ENCODE measurements at regions not wholly inside any gene's neighbourhood (a gene's known extent, or its start where the extent isn't known, plus 50 kb on each side); places are given as distances from the start of the nearest gene placed in this dataset.

- TF ChIP-seq CTCF (IDR thresholded peaks at IDR 0.05) = no peak
- no peak for TF ChIP-seq POLR2A (IDR thresholded peaks at IDR 0.05)
These were observed 263.7 kb upstream of the RPL38 start for GRCh38 chr17:73939806-73940205.

Data from esophagus squamous epithelium (tissue), 4 donors.